GM18907 (cell line): ENCODE measurements at regions not wholly inside any gene's neighbourhood (a gene's known extent, or its start where the extent isn't known, plus 50 kb on each side); places are given as distances from the start of the nearest gene placed in this dataset.
"Not testable (repeated sequence)": the region's sequence is repeated elsewhere in the genome, so short reads cannot be mapped to it uniquely, and the experiment has no call there.

Experiments
- ATAC-seq: cut with Tn5 transposase; IDR thresholded peaks from one replicate; pipeline ENCODE4 v1.9.1; 2021; ENCODE audit warnings: mild to moderate bottlenecking, moderate library complexity; ENCODE audit not compliant: unreplicated experiment

DNA sequence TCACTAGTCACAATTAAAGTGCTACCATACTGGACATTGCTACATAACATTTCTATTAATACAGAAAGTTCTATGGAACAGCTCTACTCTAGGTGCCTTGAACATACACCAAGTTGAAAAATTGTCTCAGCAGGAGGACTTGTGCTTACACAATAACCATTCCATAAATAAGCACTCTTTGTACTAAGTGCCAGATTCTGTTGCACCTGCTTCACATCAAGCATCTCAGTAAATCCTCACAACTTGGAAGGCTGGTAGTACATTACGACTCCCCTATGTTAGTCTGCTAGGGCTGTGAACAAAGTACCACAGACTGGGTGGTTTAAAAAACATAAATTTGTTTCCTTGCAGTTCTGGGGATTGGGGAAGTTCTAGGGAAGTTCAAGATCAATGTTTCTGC, 296.9 kb upstream of the NCKAP5 start:
- no peak for ATAC-seq

DNA sequence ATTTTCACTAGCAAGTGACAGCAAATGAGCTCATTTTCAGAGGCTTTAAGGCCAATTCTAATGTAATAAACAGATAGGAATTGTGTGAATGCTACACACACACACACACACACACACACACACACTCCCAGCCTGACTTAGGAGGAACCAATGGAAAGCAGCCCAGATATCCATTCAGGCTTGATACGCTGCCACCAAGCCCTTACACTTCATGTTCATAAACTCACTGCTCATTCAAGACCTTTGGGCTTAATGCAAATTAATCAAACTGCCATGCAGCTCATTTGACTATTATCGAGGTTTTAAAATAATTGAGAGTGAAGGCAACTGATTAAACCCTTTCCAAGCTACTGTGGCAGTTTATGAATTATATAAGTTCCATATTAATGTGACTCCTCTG, 298.9 kb upstream of the NCKAP5 start:
- ATAC-seq: no peak

DNA sequence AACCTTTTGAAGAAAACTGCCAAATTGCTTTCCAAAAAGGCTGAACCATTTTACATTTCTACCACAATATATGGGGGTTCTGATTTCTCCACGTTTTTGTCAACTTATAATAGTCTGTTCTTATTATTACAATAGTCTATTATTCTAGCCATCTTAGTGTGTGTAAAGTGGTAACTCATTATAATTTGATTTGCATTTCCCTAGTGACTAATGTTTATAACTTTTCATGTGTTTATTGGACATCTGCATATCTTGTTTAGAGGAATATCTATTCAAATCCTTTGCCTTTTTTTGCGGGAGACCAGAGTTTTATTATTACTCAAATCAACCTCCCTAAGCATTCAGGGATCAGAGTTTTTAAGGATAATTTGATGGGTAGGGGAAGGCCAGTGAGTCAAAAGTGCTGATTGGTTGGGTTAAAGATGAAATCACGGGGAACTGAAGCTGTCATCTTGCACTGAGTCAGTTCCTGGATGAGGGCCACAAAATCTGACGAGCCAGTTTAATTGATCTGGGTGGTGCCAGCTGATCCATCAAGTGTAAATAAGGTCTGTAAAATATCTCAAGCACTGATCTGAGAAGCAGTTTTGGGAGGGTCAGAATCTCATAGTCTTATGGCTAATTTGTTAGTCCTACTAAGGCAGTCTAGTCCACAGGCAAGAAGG, 303.4 kb upstream of the NCKAP5 start:
- no peak for ATAC-seq

DNA sequence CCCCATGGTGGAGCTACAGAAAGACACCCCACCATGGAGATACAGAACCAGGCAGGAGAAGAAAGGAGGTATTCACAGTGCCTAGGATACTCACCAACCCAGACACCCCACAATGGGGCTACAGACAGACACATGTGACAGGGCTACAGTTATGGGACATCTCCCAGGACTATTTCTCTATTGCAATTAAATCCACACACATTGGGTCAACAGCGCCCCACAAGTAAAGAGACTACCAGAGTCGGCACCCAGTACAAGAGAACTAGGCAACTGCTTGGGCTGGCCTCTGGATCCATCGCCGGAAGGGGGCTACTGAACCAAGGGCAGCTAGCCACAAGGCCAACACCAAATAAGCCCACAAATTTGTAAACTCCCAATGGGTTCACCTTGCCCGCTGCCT, 310.1 kb upstream of the NCKAP5 start:
- no peak for ATAC-seq

DNA sequence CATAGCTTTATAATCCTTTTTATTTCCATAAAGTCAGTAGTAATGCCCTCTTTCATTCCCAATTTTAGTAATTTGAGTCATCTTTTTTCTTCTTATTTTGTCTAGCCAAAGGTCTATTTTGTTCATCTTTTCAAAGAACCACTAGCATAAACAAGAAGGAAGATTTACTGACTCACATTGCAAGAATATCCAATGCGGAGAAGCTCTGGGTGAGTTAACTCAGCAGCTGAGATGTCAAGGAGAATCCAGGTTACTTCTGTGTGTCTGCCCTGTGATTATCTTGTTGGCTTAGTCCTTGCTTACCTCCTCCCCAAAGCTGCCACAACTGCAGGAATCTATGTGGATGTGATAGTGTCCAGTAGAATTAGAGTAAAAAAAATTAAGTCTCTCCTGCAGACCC, 311.4 kb upstream of the NCKAP5 start:
- ATAC-seq: no peak

DNA sequence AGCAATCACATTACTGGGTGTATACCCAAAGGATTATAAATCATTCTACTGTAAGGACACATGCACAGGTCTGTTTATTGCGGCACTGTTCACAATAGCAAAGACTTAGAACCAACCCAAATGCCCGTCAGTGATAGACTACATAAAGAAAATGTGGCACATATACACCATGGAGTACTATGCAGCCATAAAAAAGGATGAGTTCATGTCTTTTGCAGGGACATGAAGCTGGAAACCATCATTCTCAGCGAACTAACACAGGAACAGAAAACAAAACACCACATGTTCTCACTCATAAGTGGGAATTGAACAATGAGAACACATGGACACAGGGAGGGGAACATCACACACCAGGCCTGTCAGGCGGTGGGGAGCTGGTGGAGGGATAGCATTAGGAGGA, 313.9 kb upstream of the NCKAP5 start:
- not testable (repeated sequence) for ATAC-seq

DNA sequence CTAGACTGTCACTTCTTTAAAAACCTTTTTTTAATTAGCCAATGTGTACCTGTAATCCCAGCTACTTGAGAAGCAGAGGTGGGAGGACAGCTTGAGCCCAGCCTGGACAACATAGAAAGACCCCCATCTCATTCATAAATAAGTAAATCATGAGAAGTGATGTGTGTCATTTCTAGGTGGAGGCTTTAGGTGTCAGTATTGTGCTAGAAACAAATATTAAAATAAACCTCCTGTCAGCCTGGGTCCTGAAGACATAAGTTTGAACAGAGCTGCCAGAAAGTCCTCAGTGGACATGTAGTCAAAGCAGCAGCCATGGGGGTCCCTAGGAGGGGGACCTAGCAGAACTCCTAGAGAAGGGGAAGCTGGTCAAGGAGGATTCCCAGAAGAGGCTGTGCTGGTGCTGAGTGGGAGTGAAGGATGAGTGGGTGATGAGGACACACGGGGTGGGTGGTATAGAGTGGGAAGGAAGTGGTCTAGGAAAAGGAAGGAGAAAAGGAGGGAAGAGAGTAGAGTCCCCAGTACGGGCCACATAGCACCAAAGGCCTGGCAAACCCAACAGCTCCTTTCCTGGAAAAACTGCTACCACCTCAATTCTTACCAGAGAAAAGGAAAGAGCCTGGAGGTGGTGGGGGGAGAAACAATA, 316.6 kb upstream of the NCKAP5 start:
- ATAC-seq: no peak

DNA sequence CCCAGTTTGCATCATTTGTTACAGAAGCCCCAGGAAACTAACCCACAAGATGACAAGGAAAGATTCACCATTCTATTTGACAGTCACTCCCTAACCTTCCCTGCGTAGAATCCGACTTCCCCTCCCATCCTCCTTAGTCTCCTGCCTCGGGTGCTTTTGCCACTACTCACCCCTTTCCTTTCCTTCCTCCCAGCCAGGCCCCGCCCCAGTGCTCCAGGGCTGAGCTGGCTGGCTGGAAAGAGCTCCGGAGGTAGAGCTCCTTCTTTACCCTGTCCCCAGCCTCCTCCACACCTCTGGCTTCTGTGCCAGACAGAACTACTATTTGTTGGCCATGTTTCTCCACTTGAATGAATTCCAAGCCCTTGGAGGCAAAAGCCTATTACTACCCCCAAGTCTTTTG, 317.6 kb upstream of the NCKAP5 start:
- no peak for ATAC-seq

DNA sequence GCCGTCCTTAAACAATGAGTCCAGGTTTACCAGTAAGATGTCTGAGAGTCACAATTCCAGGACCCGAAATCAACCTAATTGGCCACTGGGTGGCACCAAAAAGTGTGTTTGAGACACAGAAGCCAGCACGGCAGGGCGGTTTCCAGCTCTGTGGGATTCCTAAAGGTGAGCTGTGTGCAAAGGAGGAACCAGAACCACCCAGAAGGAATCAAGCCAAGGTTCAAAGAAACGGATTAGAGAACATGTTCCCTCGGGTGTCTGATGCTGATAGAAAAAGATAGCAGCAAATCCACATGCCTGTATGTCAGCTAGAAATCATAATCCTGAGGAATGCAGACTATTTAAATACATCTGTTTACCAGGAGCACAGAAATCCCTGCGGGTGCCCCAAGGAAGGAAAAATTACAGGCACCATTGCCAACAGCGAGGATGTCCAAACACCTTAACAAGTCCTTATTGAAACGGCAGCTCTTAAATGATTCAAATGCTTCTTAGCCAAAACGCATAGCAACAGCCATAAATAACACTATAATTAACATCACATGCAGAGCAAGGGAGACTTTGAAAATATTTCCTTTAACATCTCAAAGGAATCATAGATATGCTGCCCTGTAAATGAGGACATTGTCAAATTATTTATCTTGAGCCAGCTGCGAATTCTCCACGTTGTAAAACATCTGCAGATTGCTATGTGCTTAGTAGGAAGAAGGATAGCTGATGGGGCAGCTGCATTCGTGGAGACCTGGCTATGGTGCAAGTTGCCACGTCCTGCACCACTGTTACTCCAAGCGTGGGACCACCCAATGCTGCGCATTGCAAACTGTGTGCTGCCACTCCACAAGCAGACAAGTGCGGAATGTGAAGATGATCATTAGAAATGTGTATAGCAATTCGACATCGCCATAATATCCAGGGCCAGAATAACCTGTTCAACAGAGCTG, 318.7 kb upstream of the NCKAP5 start:
- no peak for ATAC-seq

DNA sequence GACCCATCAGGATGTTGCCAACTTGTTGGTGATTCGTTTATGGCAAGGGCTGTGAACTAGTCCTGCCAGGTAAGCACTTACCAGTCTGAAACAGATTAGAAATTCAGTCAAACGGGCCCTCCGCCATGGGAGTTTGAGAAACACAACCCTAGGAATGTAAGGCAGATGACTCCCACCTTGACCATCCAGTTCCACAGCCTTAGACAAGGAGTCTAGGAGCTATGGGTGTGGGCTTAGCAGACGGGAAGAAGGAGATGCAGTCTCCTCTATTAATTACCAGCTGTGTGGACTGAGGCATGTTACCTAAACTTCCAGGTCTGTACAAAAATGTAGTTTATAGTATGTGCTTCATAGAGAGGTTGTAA, 319.4 kb upstream of the NCKAP5 start:
- ATAC-seq: no peak

DNA sequence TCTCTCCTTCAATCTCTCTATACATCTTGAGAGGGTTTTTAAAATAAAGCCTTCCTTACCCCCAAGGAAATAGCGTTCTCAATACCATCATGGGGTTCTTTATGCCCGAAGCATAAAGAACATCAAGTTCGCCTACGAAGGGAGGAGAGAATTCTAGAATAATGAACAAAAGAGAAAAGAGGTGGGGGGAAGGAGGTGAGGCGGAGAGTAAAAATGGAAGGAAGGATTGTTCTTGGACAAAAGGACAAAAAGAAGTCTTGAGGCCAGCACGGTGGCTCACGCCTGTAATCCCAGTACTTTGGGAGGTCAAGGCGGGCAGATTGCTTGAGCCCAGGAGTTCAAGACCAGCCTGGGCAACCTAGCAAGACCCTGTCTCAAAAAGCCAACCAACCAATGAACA, 319.8 kb upstream of the NCKAP5 start:
- no peak for ATAC-seq

DNA sequence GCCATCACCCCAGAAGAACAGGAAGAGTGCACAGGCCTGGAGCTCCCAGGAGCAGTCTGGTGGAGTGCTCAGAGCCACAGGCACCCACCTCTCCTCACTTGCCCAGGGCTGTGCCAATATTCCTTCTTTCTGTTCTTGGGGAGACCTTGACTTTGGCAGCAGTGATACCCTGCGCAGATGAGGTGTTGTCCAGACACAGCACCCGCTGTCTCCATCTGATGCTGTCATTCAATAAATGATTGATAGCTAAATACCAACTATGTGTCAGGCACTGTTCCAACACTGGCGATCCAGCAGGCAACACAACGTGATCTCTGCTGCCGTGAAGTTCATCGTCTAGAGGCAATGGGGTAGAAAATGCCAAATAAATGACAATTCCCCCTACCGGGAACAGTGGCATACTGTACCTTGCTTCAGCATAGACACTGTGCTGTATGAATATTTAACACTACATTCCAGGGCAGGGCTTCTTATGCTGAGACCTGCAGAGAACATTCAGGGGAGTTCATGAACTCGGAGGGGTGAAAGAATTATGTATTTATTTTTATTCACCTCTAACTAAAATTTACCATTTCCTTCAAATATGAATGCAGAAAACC, 320.5 kb upstream of the NCKAP5 start:
- no peak for ATAC-seq

DNA sequence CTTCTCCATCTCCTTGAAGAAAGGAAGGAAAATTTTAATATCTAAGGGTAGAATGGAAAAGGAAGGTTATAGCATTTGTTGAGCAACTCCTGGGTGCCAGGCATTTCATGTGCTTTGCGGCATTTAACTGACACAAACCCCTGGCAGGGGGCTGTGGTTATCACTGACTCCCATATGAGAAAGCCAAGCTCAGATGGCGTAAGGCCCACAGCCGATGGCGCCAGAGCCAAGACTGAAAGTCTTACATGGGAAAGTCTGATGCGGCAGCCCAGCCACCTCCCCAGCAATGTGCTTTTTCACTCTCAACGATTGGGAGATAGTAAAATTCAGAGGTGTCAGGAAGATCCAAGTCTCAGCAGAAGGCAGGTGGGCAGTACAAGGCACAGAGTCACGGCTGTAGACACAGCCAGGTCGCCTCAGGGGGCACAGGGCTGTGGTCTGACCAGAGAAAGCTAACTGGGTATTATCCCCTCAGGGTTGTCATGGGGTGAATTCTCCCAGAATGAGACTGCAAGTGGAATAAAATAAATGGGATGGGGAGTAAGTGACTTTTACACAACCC, 324.2 kb upstream of the NCKAP5 start:
- no peak for ATAC-seq

DNA sequence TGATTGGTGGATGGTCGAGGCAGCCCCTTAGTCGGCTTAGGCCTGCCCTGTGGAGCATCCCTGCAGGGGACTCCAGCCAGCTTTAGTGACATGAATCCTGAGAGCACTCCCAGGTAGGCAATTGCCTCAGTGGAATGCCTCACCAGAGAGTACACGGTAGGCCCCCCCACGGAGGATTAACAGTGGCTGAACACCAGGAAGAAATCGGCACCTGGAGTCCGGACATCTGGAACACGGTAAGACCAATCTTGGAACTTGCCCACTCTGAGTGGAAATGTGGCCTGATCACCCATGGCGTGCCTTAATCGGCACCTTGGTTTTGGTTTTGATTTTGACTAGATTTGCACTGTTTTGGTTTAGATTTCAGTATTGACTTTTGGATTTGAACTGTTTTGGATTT, 326.2 kb upstream of the NCKAP5 start:
- no peak for ATAC-seq

DNA sequence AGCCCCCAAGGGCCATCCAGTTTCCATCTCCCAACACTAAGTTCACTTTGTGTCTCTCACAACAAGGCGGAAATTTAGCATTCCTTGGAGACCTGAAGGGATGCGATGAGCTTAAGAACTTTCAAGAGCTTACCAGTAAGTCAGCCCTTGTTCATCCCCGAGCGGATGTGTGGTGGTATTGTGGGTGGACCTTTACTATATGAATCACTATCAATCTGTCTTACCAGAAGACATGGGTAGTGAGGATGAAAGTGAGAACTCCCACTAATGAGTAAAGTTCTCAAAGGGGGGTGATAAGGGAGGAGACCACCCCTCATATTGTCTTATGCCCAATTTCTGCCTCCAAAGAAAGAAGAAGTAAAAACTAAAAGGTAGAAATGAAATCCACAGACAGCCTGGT, 329.6 kb upstream of the NCKAP5 start:
- not testable (repeated sequence) for ATAC-seq

DNA sequence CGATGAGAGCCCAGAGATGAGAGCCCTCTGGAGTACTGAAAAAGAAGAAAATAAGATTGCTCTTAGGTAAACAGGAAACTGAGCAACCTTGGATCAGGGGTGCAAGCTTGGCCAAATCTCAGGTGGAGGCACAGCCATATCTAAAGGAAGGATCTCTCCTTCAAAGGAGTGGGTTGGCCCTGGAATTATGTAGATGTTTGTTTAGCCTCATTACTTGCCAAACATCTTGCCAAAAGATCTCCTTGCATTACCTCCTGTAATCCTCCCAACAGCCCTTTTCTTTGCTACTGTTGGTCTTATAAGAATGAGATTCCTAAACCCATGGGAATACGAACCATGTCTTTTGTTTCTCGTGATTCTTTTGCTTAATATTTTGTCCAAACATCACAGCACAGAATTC, 332.6 kb upstream of the NCKAP5 start:
- no peak for ATAC-seq

DNA sequence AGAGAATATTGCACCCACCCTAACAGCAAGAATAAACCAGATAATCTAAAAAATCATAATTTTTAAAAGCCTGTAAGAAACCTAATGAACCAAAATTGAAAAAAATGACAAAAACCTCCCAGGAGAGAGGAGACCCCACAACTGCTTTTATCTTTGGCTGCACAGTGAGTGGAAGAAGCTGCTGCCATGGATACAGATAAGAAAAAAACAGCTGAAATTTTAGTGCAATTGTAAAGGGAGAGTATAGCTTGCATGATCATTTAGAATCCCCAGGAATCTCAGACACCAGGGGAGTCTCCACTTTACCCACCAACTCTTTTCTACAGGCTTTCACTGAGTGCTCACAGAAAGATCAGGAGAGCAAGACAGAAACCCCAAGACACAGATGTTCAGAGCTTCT, 338.1 kb upstream of the NCKAP5 start:
- ATAC-seq: no peak

DNA sequence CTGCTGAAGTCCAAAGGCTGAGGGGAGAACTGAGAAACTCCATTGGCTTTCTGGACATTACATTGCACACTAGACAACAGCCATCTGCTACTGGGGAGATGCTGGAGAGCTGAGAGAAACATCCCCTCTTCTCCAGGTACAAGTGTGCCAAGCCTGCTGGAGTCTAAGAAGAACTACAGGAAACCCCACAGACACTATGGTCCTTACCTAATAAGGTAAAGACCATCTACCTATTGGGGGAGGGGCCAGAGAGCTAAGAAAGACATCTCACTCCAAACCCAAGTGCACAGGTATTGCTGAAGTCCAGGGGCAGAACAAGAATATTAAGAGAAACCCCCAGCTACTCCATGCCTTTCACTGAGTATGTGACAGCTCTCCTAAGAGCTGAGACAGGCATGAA, 338.7 kb upstream of the NCKAP5 start:
- ATAC-seq: no peak

DNA sequence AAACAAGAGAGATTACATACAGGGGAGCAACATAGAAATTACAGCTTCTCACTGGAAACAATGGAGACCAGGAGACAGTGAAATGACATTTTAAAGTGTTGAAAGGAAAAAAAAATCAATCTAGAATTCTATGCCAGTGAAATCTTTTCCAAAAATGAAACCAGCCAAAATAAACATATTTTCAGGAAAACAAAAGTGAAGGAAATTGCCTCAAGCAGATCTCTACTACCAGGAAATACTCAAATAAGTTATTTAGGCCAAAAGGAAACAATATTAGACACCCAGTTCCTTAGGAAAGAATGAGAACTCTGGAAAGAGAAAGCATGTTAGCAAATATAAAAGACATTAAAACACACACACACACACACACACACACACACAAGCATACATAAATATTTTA, 339.9 kb upstream of the NCKAP5 start:
- no peak for ATAC-seq

DNA sequence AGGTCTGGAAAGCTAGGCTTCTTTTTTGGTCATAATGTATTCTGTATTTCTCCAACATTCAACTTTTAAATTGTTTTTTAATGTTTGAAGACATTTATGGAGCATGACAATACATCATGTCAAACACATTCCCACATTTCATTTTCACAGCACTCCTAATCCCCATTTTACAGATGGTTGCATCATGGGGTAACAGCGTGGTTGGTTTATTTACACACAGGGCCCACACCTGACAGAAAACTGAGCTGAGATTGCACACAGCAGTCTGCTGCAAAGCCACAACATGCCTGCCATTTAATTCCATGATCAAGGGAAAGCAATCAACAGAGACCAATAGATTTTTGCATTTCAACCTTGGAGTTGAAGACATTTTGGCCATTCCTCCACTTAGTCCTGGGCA, 335.7 kb upstream of the MGAT5 start:
- no peak for ATAC-seq

DNA sequence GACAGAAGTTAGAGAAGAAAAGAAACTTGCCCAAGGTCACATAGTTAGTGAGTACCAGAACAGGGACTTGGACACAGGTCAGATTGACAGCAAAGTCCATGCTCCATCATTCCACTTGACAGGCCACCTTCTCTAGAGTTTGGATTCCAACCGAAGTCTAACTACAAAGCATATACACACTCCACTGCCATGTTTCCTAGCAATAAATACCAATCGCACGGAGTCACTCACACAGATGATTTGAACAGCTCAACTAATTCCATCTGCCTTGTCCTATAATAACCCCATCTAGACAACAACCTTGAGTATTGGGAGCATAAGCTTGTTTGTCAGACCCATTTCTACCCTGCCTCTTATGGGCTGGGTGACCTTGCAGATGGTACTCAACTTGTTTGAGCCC, 334.6 kb upstream of the MGAT5 start:
- ATAC-seq: no peak
